Bone marrow (tissue), 2 donors: ENCODE measurements at regions not wholly inside any gene's neighbourhood (a gene's known extent, or its start where the extent isn't known, plus 50 kb on each side); places are given as distances from the start of the nearest gene placed in this dataset.

ENCODE experiments used
- DNase-seq, 2 donors: peaks; one replicate each; lab custom pipeline; 2025; lab: John Stamatoyannopoulos, UW

DNA sequence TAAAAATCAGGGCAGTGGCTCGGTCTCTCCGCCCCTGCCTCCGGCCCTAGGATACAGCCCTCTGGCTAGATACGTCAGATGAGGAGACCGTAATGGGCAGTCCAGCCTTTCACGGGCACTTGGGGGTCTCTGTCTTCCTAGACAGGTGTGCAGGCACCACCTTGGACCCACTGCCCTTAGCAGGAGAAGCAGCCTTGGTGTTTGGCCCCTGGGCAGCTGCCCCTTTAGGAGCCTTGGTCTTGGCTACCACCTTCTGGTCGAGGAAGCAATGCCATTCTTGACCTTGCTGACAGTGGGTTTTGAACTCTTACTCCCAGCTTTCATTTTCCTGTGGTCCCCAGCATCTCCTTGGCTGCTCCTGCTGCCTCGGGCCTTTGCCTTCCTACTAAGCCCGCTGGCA is 149.7 kb upstream of the FRMD4B start:
- no peak for DNase-seq

DNA sequence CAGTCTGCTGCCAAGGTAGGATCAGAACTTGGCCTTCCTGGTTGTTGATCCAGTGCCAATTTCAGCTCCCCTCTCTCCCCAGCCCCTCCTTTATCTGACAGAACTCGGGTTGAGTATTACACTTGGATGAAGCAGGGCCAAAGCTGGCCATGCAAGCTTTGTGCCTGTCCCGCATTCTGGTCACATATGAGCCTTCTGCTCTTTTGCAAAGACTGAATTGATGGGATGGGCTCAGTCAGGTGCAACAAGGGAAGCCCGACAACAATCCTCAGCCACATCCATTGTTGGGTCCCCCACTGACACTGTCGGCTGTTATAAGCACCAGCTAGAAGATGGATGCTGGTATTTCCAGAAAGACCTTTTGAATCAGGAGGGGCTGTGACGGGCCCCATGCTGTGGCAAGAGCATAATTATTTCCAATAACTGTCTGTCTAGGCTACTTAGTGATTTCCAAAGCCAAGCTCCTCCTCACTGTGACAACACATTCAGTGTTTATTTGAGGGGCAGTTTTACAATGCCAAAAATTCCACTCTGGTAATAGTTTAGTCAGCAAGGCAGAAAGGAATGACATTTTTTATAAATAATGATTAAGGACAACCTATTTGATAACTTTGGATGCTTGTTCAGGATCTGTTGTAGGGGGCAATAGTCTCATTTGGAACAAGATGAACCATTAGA is 146.8 kb upstream of the FRMD4B start:
- no peak for DNase-seq

DNA sequence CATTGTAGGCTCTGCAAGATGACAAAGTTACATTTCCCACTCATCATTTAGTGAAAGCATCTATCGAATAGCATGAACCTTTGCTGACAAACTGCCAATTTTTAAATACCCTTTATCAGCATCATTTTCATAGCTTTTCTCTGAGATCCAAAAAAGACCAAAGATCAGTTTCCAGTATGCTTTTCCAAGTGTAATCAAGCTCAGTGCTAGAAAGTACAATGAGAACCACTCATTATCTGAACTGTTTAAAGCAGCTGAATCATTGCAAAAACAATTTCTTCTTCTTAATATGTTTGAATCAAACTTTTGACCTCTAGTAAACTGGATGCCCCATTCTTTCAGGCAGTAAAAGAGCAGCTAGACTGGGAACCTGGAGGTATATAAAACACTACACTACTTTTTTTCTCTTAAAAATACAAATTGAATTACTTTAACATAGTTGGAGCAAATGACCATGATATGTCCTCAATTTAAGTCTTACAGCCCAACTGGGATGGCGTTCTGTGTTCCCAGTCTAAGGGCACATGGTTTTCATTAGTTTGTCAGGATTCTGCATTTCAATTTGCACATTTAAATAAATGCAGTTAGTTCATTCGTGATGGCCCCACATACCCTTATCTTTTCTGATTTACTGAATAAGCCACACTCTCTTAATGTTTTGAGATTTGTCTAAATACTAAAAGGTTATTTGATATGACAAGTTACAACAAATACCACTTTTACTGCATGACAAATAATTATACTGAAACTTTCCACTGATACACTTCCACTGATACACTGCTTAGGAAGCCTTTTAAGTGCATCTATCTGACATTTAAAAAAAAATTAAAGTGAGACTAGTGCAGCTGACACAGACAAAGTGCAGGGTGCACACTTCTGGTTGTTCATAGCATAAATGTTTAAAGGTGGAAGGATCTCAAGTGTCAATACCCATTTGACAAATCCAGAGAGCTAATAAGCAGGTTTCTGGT is 146.0 kb upstream of the FRMD4B start:
- DNase-seq, result no peak

DNA sequence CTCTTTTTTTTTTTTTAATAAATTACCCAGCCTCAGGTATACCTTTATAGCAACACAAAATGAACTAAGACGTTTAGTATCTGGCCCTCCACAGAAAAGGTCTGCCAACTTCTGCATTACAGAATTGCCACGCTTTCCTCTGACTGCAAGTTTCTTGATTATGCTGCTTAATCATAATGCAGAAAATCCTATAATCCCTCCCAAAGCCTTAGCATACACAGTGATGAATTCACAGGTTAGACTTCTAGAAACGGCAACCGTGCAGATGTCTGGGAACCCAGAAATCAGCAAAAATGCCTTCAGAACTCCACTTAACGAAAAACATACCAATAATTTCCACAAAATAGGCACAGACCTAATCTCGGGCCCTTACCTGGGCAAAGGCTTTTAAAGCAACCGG is 144.7 kb upstream of the FRMD4B start:
- no peak for DNase-seq

DNA sequence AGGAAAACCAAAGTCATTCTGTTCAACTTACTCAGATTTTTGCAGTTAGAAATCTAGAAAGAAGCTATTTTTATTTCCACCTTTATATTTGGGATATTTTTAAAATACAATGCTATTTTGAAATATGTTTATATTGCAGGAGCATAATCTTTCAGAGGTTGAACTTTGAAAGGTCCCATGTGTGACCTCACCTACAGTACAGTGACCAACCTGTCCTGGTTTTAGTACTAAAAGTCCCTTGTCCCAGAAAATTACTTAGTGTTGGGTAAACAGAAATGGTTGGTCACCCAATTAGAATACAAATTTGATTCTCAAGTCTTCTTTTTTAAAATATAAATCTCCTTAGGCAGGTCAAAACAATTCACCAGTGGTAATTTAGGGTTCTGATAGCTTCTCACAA is 141.6 kb upstream of the FRMD4B start:
- DNase-seq, result no peak

DNA sequence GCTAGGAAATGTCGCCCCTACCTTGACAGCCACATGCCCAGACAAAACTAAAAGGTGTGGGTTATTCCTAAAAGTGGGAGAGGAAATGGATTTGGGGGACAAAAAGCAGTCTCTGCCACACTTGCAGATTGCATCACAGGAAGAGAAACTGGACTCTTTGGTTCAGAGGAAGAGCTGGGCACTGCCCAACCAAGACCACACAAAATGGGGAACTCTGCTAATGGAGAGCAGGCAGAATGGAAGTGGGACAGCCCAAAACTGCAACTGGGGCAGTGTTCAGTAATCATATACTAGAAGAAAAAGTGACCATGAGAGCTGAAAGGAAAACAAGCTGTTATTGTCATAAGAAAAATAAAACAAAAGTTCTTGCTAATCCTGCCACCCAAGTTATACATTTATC is 138.9 kb upstream of the FRMD4B start:
- DNase-seq, result no peak

DNA sequence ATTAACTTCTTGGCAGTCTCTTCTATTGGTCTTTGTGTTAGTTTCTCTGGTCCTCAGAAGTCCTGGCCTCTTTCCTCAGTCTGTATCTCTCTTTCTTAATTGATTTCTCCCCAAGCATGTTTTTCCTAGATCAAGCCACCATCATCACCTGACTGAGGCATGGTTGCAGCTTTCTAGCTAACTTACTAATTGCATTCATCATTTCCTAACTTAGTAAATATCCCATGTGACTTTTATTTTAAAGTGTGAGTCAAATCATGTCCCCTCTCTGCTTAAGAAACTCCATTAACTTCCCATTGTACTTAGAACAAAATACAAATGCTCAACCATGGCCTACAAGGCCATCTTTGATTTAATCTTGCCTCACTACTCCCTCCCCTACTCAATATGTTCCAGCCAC is 135.4 kb upstream of the FRMD4B start:
- no peak for DNase-seq

DNA sequence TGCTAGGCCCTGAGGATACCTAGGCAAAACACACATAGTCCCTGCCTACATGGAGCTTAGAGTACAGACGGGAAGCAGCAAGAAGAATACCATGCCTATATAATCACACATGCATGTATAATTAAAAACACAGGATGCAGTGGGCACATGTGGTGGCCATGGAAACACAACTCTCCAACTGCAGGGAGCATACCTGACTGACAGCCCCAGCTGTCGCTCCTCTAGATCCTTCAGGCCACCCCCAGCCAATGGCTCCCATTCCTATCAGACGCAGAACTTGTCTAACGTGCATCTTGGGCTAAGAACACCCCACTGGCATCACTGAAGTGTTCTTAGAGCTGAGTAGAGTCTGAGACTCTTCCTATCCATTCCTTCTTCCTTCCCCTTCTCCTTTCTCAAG is 125.5 kb upstream of the FRMD4B start:
- no peak for DNase-seq

DNA sequence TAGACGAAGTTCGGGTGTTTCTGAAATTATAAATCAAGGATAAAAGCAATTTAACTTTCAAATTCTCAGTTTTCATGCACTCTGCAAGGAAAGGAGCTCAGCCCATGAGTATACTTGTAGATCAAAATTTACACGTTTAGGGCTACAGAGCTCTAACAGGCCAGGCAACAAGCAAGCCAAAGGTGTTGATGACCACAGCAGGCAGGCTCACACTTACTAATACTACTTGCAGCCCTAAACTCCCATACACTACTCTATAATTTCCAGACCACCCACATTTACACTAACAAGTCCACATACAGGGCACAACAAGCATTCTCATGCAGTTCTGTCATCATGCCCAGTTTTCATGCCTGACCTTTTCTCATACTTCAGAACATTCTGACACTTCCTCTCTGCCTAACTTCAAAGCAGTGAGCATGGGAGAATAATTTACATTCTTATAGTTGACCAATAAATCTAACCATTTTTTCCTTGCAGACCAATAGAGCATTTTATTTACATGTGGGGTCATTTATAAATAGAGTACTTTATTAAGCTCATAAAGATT is 124.7 kb upstream of the FRMD4B start:
- DNase-seq, result no peak

DNA sequence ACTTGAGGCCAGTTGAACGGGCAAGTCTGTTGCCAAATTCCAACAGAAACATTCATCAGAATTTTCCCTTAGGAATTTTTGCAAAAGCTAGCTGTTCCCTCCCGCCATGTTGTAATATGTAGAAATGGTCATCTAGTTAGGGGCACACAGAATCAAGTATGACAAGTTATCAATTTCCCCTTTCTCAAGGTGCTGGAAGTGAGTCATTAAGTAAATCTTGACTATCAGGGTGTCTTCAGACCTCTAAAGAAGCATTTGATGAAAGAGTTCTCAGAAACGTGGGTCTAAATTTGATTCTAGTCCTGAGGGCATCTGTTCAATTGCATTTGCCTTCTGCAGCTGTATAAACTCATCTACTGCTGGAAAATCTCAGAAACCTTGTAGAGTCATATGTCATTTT is 123.4 kb upstream of the FRMD4B start:
- DNase-seq, result no peak

DNA sequence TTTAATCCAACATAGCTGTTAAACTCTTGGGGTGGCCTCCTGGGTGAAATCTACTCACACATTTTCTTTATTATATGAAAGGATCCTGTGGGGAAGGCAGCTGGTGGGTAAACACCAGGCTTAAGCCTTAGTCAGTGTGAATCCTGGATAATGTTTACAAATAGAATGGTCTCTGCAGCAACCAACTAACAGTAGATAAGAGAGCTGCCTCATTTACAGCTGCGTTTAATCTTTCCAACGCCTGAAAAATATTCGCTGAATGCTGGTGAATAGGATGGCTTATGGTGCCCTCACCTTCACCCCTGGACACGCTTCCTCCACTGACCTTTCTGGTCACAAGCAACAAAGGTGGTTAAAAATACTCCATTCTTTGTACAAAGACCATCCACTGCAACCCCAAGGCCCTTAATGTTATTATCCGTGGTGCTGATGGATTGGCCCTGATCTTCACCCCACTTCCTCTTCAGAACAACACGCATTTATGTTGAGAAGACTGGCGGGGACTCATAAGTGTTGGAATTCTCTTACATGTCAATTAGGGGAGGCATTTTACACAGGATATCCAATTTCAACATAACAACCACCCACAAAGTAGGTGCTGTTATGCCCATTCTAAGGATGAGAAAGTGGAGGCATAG is 120.0 kb upstream of the FRMD4B start:
- no peak for DNase-seq

DNA sequence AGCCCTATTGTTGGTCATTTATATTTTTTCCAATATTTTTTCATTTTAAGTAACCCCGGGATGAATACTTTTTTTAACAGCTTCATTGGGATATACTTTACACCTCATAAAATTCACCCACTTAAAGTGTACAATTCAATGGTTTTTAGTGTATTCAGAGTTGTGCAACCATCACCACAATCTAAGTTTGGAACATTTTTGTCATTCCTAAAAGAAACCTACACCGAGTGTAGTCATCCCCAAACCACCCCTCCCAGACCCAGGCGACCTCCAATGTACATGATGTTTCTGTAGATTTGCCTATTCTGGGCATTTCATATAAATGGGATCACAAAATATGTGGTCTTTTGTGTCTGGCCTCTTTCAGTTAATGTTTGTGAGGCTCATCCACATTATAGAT is 118.3 kb upstream of the FRMD4B start:
- DNase-seq, result no peak

DNA sequence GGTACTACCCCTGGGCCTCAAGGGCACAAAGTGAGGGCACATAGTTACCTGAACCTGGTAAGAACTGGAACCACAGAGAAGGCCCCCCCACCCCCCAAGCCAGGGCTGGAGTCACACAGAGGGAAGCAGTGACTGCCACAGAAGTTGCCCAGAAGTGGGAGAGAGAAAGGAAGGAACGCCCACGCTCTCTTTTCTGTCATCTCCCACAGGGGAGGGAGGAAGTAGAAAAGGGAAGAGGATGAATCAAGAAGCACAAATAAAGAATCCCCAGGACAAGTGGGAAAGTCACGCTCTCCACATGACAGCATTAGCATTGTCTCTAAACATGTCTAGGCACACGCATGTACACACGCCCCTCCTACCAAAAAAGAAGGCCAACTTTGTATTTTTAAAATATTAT is 114.7 kb upstream of the FRMD4B start:
- DNase-seq, result peak in 1 of 2 donors; percentile 30

DNA sequence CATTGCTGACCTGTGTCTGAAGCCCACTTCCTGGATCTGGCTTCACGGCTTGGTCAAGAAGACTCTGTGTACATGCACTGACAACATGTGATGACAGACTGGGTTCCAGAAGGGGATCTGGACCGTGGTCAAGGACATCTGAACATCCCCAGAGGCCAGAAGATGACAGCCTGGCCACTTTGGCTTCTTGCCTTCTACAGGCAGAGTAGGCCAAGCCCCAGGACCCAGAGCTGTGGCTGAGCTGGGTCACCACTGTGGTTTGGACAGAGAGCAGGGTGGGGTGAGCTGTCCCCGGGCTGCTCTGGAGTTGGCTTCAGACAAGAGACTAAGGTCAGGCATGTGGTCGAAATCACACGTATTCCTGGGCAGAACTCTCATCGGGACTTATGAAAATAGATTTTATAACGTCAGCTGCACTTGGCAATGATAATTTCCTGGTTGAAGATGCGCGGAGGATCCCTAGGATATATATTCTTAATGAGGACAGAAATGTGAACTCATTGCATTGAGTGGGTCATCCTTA is 114.1 kb upstream of the FRMD4B start:
- DNase-seq, result no peak

DNA sequence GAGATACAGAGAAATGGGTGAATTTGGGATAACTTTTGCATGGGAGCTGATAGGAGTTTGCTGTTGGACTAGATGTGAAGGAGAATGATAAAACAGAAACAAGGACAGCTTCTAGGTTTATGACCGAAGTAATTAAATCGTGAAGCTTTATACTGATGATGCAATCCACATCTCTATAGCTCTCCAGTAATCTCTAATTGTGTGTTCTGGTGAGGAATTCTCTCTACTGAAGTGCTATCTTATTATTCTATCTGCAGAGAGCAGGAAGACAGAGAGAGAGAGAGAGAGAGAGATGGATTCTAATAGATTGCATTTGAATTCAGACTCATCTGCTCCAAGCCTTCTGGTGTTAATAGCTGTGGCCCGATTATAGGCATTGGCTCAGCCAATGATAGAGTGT is 113.5 kb upstream of the FRMD4B start:
- no peak for DNase-seq

DNA sequence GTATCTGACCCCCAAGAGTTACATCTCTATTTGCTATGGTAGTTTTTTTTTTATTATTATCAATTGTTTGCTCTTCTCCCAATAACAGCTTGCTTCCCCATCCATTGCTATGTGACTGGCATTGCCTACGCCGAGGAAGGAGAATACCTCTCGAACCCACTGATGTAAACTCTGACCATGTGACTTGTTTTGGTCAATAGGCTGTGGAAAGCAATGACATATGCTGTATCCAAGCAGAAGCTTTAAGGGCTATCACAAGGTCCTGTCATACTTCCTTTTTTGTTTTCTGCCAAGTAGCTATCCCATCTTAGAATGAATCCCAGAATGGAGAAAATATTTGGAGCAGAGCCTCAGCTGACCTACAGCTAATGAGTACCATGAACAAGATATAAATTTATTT is 111.0 kb upstream of the FRMD4B start:
- no peak for DNase-seq

DNA sequence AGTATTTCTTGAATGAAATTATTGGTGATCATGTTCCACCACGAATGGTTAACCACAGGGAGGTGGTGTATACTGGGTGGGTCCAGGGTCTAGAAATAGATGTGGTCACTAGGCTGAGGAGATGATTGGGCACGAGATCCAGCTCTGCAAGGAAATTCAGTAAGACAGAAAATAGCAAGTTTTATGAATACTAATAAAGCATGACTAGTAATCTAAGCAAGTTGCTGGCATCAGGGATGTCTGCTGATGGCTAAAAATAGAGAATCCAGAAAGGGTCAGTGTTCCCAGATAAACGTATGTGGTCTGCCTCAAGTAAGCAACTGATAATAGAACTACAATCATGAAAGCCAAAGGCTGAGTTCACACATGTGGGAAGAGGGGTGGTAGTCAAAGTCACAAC is 108.3 kb upstream of the FRMD4B start:
- no peak for DNase-seq

DNA sequence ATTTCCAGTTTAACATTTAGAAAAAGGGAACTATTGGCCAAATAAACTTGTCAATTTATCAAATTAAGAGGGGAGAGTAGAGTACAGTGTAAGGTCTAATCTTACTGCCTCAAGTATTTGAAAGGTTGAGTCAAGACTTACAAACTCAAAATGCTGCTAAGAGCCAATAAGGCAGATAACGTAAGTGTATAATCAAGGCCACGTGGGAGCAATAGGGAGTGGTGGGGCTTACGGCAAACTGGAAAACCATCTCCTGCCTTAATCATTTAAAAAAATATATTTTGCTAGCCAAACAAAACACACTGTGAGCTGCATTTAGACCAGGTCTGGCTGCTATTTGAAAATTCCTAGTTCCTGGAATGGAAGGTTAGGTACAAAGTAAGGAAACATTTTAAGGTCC is 107.3 kb upstream of the FRMD4B start:
- DNase-seq, result no peak

DNA sequence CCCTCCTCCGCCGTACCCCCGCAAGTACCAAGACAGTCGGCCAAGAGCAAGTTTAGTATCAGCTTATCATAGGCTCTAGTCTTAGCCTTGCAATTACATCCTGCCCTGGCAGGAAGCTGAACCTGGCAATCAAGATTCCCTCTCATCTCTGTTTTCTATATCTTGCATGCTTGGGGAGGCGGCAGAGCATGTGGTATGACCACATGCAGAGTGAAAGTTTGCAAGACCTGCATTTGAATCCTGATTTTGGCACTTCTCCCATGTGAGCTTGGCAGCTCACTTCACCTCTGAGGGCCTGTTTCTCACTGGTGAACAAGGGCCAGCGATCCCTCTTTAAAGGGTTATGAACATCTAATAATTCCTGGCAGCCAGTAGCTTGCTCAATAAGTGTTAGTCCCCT is 106.1 kb upstream of the FRMD4B start:
- no peak for DNase-seq

DNA sequence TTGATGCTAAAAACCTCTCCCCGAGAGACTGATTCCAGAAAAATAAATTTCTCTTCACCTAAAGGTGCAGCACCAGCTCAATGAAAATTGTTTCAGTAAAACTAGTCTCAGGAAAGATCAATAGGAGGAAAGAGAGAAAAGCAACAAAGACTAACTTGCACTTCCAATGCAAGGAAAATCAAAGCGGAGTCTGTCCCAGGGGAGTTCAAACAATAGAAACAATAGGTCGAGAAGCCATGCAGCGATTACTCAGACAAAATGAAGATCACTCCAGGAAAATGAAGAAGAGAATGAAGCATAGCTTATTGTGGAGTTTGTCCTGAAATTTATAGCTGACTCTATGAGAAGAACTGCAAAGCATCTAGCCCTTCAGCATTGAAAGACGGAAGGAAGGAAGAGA is 105.1 kb upstream of the FRMD4B start:
- no peak for DNase-seq

DNA sequence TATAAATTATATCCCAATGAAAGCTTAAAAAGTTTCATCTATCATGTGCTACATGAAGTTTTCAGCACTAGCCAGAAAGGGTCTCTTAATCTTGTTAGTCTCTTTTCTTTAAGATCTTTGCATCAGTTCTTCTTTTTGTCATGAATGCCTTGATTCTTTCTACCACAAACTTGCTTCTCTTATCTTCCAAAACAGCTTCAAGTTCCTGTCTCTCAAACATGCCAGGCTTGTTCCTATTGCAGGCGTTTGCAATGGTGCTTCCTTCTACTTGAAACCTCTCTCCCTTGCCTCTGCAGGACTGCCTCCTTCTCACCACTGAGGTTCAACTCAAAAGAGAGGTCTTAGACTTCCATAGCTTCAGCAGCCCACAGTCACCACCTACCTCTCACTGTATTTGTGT is 104.3 kb upstream of the FRMD4B start:
- peak in 1 of 2 donors; percentile 79 for DNase-seq

DNA sequence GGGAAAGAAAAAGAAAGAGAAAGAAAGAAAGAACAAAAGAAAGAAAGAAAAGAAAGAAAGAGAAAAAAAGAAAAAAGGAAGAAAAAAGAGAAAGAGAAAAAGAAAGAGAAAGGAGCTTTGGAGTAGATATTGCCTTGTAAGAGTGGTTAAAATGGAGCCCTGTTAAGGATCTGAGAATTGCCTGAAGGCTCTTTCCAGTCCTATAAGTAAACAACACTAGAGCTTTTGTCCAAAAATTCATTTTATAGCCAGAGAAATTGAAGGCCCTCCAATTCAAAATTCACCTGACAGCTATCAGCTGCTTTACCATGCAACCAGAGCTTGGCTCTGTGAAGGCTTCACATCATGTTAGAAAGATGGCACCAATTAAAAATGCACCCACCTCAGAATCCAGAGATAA is 102.1 kb upstream of the FRMD4B start:
- DNase-seq, result no peak

DNA sequence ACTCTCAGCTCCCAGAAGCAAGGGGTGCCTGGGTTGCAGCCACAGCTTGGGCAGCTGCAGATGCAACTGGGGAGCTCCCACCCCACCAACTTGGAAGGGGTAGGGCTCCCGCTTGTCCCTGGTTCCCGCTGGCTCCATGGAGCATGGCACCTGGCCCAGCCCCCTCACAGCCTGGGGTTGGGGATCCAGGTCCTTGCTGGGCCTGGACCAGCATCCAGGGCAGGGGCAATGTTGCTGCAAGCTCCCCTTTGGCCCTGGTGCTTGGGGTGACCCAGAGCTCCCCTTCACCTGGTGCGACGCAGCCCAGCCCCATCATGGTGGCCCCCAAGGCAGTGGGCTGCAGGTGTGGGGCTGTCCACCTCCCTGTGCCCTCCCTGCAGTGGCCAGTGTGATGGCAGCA is 99.6 kb upstream of the FRMD4B start:
- DNase-seq, result no peak
